SK-N-SH treated with all-trans-retinoic acid at 6 μM for 48 hours (cell line): ENCODE measurements at regions not wholly inside any gene's neighbourhood (a gene's known extent, or its start where the extent isn't known, plus 50 kb on each side); places are given as distances from the start of the nearest gene placed in this dataset.
"Not testable (repeated sequence)": the region's sequence is repeated elsewhere in the genome, so short reads cannot be mapped to it uniquely, and the experiment has no call there.

Experiments
- ATAC-seq: fragments of 200-7000 bp; cut with Tn5 transposase; 3 replicates; pipeline ENCODE4 v1.9.1; 2020; ENCODE audit warnings: mild to moderate bottlenecking, moderate library complexity

DNA sequence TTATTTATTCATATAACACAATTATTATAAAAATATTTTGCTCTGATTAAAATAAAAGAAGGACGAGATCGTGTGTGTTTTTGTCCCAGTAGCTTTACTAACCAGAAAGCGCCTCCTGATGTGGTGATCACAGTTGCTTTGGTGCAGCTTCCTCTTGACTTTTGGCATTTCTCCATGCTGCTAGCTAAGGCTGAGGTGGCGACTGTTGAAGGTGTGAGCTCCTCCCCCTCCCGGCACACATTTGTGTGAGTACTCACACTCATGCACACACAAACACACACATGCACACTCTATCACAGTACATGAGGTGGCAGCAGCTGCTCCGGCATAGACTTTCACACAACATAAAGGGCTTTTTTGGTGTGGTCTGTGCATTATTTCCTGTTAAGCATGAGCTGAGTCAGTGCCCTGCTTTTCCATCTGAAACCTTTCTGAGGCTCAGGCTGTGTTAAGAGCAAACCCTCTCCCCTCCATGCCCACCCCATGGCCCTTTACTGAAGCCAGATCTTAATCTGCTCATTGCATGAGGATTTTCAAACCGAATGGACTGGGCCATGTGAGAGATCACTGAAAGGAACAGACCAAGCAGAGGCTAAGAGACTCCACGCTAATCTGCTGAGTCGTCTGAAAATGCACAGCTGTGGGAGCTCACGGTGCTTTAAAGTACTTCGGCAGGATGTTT, 53.3 kb downstream of the FOXD4L1 start:
- peak; percentile 59 for ATAC-seq

DNA sequence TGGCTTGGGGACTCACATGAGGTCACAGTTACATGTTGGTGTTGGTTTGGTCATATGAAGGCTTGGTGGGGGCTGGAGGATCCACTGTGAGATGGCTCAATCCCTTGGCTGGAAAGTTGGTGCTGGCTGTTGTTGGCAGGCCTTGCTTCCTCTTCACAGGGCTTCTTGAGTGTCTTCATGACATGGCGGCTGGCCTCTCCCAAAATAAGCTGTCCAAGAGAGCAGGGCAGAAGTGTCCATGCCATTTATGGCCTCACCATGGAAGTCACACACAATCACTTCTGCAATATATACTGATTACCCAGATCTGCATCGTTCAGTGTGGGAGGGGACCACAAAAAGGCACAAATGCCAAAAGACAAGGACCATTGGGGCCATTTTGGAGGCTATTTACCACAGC, 61.4 kb downstream of the FOXD4L1 start:
- ATAC-seq = not testable (repeated sequence)

DNA sequence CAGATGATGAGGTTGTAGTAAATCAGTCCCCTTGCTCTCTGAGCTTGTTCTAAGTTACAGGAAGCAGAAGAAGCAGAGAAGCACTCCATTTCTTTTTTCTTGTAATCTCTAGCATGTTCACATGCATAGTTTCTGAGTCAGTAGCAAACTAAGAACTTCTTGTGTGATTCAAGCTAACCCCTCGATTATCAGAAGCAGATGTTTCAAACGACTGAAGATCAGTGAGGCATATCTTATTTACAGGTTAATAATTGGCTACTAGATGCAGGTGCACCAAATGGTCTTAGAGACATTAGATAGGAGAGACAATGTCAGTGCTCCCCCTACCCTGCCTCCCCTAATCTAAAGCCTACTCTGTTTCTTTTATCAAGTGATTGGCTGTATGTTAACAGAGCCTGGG, 64.2 kb downstream of the FOXD4L1 start:
- not testable (repeated sequence) for ATAC-seq

DNA sequence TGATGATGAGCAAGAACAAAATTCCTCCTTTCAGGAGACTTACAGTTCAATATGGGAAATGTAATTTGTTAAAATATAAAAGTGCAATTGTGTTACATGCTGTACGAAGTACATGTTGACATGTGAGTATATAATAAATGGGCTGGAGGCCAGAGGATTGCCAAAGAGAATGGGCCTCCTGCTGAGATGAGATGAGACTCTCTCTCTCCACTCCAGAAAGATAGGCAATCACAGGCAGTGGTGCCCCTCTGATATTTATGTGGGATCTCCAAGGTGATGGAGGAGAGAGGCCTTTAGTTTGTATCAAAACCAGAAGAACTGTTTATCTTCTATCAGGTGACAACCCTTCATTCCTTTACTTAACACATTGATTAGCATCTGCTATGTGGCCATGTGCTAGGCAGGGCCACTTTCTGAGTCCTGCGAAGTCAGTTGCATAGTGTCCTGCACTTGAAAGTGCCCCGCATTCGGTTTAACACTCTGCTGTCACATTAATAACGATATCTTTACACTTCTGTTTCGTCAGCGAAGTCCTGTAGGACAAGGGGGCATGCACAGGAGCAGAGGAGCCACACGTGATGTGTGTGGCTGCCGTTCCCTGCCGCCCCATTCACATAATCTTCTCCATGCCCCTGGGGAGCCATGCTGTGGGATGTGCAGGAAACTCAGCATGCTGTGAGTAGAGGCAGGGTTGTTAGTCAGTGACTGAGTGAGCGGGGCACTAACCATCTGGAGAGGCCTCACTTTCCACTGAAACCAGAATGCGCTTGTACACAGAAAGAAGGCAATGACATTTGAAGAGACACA, 60.2 kb upstream of the RABL2A start:
- ATAC-seq = not testable (repeated sequence)

DNA sequence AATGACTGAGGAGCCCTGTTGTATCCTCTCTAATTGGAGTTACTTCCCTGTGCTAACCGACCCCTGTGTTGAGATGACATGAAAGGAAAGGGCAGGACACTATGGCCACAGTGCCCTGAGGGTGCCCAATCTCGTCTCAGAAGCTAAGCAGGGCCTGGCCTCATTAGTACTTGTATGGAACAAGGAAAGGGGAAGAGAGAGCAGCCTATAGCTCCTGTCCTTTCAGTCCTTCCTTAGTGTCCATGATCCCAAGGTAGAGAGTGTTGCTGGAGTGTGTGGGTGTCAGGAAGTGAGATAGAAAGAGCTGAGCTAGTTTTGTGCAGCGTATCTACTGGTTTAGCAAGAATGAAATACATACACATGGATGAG, 59.6 kb upstream of the RABL2A start:
- ATAC-seq = not testable (repeated sequence)

DNA sequence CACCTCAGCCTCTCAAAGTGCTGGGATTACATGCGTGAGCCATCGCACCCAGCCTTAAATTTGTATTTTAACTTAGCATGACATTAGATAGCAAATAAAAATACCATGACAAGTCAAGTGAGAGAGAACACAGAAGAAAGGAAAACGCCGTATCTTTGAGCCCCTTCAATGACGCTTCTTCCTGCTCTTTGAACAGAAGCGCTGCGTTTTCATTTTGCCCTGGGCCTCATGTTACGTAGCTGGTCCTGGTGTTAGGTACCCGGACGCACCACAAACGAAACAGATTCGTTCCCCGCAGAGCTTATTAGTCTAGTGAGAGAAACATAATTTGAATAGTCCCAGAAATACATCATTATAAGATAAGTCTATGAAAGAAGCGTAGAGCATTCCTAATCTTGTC, 58.8 kb upstream of the RABL2A start:
- not testable (repeated sequence) for ATAC-seq

DNA sequence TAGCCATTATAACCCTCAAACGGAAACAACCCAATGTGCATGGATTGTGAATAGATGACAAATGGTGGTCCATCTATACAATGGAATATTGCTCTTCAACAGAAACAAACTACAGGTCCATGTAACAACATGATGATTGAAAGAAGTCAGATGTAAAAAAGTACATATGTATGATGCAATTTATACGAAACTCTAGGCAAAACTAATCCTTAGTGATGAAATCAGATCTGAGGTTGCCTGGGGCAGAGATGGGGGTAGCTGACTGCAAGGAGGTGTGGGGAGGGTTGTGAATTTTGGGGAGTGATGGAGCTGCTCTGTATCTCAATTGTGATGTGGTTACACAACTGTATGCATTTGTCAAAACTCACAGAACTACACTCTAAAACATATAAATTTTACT, 57.0 kb upstream of the RABL2A start:
- not testable (repeated sequence) for ATAC-seq

DNA sequence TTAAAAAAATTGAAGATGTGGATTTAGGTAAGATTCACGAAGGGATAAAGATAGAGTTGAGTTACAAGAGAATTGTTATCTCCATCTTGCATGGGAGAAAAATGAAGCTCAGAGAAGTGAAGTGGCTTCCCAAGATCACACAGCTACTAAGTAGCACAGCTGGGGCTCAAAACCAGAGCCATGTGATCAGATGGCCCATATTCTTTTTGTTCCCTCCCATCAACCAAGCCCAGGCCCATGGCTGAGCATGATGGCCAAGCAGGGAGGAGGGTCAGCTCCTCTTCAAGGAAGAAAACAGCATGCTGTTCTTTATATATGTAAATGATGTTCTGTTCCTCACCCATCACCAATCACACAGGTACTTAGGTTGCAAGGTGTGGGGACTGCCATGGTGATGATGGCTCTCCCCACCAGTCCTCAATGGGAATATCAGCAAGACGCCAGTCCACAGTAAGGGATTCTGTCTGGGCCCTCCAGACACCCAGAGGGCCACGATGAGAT, 56.5 kb upstream of the RABL2A start:
- ATAC-seq = not testable (repeated sequence)

- ATAC-seq = not testable (repeated sequence)
Observed at GRCh38 chr2:113571482-113572068, 55.5 kb upstream of the RABL2A start.

DNA sequence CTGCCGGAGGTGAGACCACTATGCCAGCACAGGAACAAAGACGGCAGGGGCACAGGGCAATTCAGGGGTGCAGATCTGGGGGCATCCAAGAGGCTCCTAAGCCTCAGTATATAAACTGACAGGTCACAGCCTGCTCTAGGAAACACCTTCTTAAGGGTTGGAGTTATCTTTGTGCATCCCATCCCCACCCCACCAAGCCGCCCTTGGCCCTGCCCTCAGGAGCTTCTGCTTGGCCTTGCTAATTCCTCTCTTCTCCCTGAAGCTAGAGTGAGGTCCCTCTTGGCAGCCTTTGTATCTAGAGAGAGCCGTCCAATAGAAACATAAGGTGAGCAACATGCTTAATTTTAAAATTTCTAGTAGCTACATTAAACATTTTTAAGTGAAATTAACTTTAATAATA, 51.3 kb upstream of the RABL2A start:
- not testable (repeated sequence) for ATAC-seq

GRCh38 chr2:113576353-113576752, 50.7 kb upstream of the RABL2A start:
- not testable (repeated sequence) for ATAC-seq
